ENCODE measurements at regions not wholly inside any gene's neighbourhood (a gene's known extent, or its start where the extent isn't known, plus 50 kb on each side); places are given as distances from the start of the nearest gene placed in this dataset.

DNA sequence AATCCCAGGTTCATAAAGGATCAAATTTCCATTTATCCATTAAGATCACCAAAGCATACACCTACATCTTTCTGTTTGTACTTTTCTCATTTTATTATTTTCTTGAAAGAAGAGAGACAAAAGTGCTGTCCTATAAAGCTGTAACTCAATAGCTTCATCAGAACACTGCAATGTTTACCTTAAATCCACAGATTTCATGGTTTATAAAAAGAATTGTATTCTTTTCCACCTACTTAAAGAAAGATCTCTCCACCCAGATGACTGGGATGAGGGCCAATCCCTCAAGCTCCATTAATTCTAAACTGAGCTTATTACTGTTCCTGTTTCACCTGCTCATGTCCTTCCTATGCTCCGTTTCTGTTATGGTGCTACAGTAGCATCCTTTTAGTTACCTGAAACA lies 470.6 kb downstream of the BCAT1 start:
- H3K36me3 Mint-ChIP-seq (ENCODE audit: low read depth) = peaks cover 5% of the 10 kb centered on the region
- no peak for DNase-seq (ENCODE audit: low read depth, low spot score)
- peaks cover 24% of the 10 kb centered on the region for H3K4me1 Mint-ChIP-seq
- H3K4me3 Mint-ChIP-seq = no peak overlapping the region
- no peak for TF ChIP-seq CTCF (conservative IDR thresholded peaks at IDR 0.05)
- no peaks in the 10 kb centered on the region for H3K27me3 Mint-ChIP-seq (ENCODE audit: low read depth)
- no peak overlapping the region for H3K27ac Mint-ChIP-seq (ENCODE audit: unreplicated experiment)
- peaks cover 2% of the 10 kb centered on the region for H3K9me3 Mint-ChIP-seq

GRCh38 chr12:24476310-24476709 lies 472.6 kb downstream of the BCAT1 start:
- Mint-ChIP-seq H3K27ac (ENCODE audit: unreplicated experiment) (no peak overlapping the region), H3K27me3 (ENCODE audit: low read depth) (no peaks in the 10 kb centered on the region), H3K36me3 (ENCODE audit: low read depth) (peaks cover 5% of the 10 kb centered on the region), H3K4me1 (peaks cover 22% of the 10 kb centered on the region), H3K9me3 (peaks cover 2% of the 10 kb centered on the region), H3K4me3 (no peak overlapping the region)
- TF ChIP-seq CTCF (conservative IDR thresholded peaks at IDR 0.05) = no peak
- DNase-seq (ENCODE audit: low read depth, low spot score) = no peak

DNA sequence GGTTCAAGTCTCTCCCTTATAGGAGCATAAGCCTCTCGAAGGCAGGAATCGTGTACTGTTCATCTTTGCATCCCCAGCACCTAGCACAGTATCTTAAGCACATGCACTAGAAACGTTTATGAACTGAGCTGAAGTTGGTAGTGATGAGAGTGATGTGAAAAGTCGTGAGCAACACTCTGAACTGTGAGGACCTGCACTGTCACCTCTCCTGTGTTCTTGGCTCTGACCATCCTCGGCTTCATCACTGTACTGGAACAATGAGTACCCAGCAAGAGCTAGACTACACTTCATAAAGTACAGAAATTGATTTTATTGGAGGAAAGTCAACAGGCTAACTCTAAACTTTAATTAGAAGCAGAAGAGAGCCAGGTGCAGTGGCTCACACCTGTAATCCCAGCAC lies 473.6 kb downstream of the BCAT1 start:
- Mint-ChIP-seq H3K4me3 (no peak overlapping the region), H3K36me3 (ENCODE audit: low read depth) (no peaks in the 10 kb centered on the region), H3K9me3 (no peaks in the 10 kb centered on the region), H3K27me3 (ENCODE audit: low read depth) (no peaks in the 10 kb centered on the region), H3K4me1 (peaks cover 14% of the 10 kb centered on the region), H3K27ac (ENCODE audit: unreplicated experiment) (no peak overlapping the region)
- TF ChIP-seq CTCF (conservative IDR thresholded peaks at IDR 0.05) = no peak
- DNase-seq (ENCODE audit: low read depth, low spot score) = no peak

- H3K27ac Mint-ChIP-seq (ENCODE audit: unreplicated experiment) = no peak overlapping the region
- TF ChIP-seq CTCF (conservative IDR thresholded peaks at IDR 0.05) = no peak
- peaks cover 4% of the 10 kb centered on the region for H3K9me3 Mint-ChIP-seq
- H3K4me1 Mint-ChIP-seq = peaks cover 2% of the 10 kb centered on the region
- H3K36me3 Mint-ChIP-seq (ENCODE audit: low read depth) = peaks cover 7% of the 10 kb centered on the region
- no peaks in the 10 kb centered on the region for H3K27me3 Mint-ChIP-seq (ENCODE audit: low read depth)
- no peak for DNase-seq (ENCODE audit: low read depth, low spot score)
- H3K4me3 Mint-ChIP-seq = no peak overlapping the region
These were observed 475.8 kb downstream of the BCAT1 start for GRCh38 chr12:24473097-24473496.

- no peak overlapping the region for H3K4me3 Mint-ChIP-seq
- H3K9me3 Mint-ChIP-seq = peaks cover 4% of the 10 kb centered on the region
- TF ChIP-seq CTCF (conservative IDR thresholded peaks at IDR 0.05) = no peak
- no peak overlapping the region for H3K27ac Mint-ChIP-seq (ENCODE audit: unreplicated experiment)
- H3K27me3 Mint-ChIP-seq (ENCODE audit: low read depth) = no peaks in the 10 kb centered on the region
- peaks cover 13% of the 10 kb centered on the region for H3K4me1 Mint-ChIP-seq
- H3K36me3 Mint-ChIP-seq (ENCODE audit: low read depth) = peaks cover 12% of the 10 kb centered on the region
- DNase-seq (ENCODE audit: low read depth, low spot score) = no peak
These were observed 478.9 kb downstream of the BCAT1 start for GRCh38 chr12:24470050-24470449.

GRCh38 chr12:24469089-24469488 lies 479.8 kb downstream of the BCAT1 start:
- Mint-ChIP-seq H3K27ac (ENCODE audit: unreplicated experiment) (no peak overlapping the region), H3K4me3 (no peak overlapping the region), H3K27me3 (ENCODE audit: low read depth) (no peaks in the 10 kb centered on the region), H3K36me3 (ENCODE audit: low read depth) (peaks cover 13% of the 10 kb centered on the region), H3K9me3 (peaks cover 4% of the 10 kb centered on the region), H3K4me1 (peaks cover 13% of the 10 kb centered on the region)
- DNase-seq (ENCODE audit: low read depth, low spot score) = no peak
- no peak for TF ChIP-seq CTCF (conservative IDR thresholded peaks at IDR 0.05)
